Osteocyte (in vitro differentiated cells): ENCODE measurements at regions not wholly inside any gene's neighbourhood (a gene's known extent, or its start where the extent isn't known, plus 50 kb on each side); places are given as distances from the start of the nearest gene placed in this dataset.

Experiments used
- DNase-seq: peaks from one replicate; pipeline ENCODE4 v3.0.0; 2021; ENCODE audit warnings: mixed read lengths; ENCODE audit not compliant: unreplicated experiment; ENCODE audit errors: extremely low spot score
- H3K27ac Mint-ChIP-seq: one replicate; pipeline ENCODE4 v1.8.0; 2021; ENCODE audit warnings: mild to moderate bottlenecking, mixed read lengths; ENCODE audit not compliant: unreplicated experiment
- H3K27me3 Mint-ChIP-seq: one replicate; pipeline ENCODE4 v1.8.0; 2021; ENCODE audit warnings: mixed read lengths; ENCODE audit not compliant: unreplicated experiment
- H3K36me3 Mint-ChIP-seq: one replicate; pipeline ENCODE4 v1.8.0; 2021; ENCODE audit warnings: mixed read lengths; ENCODE audit not compliant: unreplicated experiment
- H3K4me1 Mint-ChIP-seq: one replicate; pipeline ENCODE4 v1.8.0; 2021; ENCODE audit warnings: mixed read lengths; ENCODE audit not compliant: unreplicated experiment
- H3K4me3 Mint-ChIP-seq: one replicate; pipeline ENCODE4 v1.8.0; 2021; ENCODE audit warnings: mild to moderate bottlenecking, moderate library complexity, mixed read lengths; ENCODE audit not compliant: unreplicated experiment
- H3K9me3 Mint-ChIP-seq: one replicate; pipeline ENCODE4 v1.8.0; 2021; ENCODE audit warnings: mixed read lengths; ENCODE audit not compliant: unreplicated experiment
- CTCF ChIP-seq: fragments of 200-600 bp; sonication (generic); IDR thresholded peaks from 2 replicates; pipeline ENCODE4 v1.5.0; 2021; ENCODE audit warnings: antibody characterized with exemption, mild to moderate bottlenecking, moderate library complexity

- TF ChIP-seq CTCF: no peak
- no peak for DNase-seq
- Mint-ChIP-seq H3K4me1 (peaks cover 2% of the 10 kb centered on the region), H3K36me3 (no peaks in the 10 kb centered on the region), H3K27me3 (no peaks in the 10 kb centered on the region), H3K9me3 (peaks cover 4% of the 10 kb centered on the region), H3K27ac (no peak overlapping the region), H3K4me3 (no peak overlapping the region)
These were observed 157.8 kb upstream of the KAZN start for GRCh38 chr1:14440731-14441130.

GRCh38 chr1:14441302-14441741 lies 157.2 kb upstream of the KAZN start:
- no peak overlapping the region for H3K27ac Mint-ChIP-seq
- no peaks in the 10 kb centered on the region for H3K27me3 Mint-ChIP-seq
- TF ChIP-seq CTCF: no peak
- H3K9me3 Mint-ChIP-seq: peaks cover 4% of the 10 kb centered on the region
- H3K4me3 Mint-ChIP-seq: no peak overlapping the region
- DNase-seq: no peak
- no peaks in the 10 kb centered on the region for H3K36me3 Mint-ChIP-seq
- H3K4me1 Mint-ChIP-seq: peaks cover 2% of the 10 kb centered on the region

GRCh38 chr1:14442669-14443068 lies 155.8 kb upstream of the KAZN start:
- DNase-seq: no peak
- H3K27me3 Mint-ChIP-seq: no peaks in the 10 kb centered on the region
- TF ChIP-seq CTCF: no peak
- no peak overlapping the region for H3K27ac Mint-ChIP-seq
- H3K4me3 Mint-ChIP-seq: no peak overlapping the region
- H3K36me3 Mint-ChIP-seq: no peaks in the 10 kb centered on the region
- peaks cover 2% of the 10 kb centered on the region for H3K4me1 Mint-ChIP-seq
- H3K9me3 Mint-ChIP-seq: peaks cover 7% of the 10 kb centered on the region

GRCh38 chr1:14443164-14443787 lies 155.2 kb upstream of the KAZN start:
- Mint-ChIP-seq H3K27ac (no peak overlapping the region), H3K36me3 (no peaks in the 10 kb centered on the region), H3K27me3 (no peaks in the 10 kb centered on the region)

GRCh38 chr1:14451217-14451616 lies 147.3 kb upstream of the KAZN start:
- no peak for TF ChIP-seq CTCF
- Mint-ChIP-seq H3K4me1 (no peaks in the 10 kb centered on the region), H3K4me3 (no peak overlapping the region), H3K27ac (no peak overlapping the region), H3K9me3 (peaks cover 3% of the 10 kb centered on the region), H3K36me3 (no peaks in the 10 kb centered on the region), H3K27me3 (no peaks in the 10 kb centered on the region)
- no peak for DNase-seq

More at GRCh38 chr1:14443164-14443787, 155.2 kb upstream of the KAZN start:
- TF ChIP-seq CTCF: no peak
- H3K9me3 Mint-ChIP-seq: peaks cover 7% of the 10 kb centered on the region
- no peak overlapping the region for H3K4me3 Mint-ChIP-seq
- peaks cover 2% of the 10 kb centered on the region for H3K4me1 Mint-ChIP-seq
- no peak for DNase-seq
